Left ventricle myocardium superior (tissue), 1 donor: ENCODE measurements at regions not wholly inside any gene's neighbourhood (a gene's known extent, or its start where the extent isn't known, plus 50 kb on each side); places are given as distances from the start of the nearest gene placed in this dataset.

Source experiments
- ATAC-seq: fragments of 200-7000 bp; cut with Tn5 transposase; one replicate; pipeline ENCODE4 v1.9.1; 2020; ENCODE audit warnings: mild to moderate bottlenecking, moderate library complexity
- DNase-seq: peaks from one replicate; pipeline ENCODE4 v3.0.0-alpha.2; 2020
- intact Hi-C: fragments of 100-400 bp; cut with micrococcal nuclease; formaldehyde crosslinking; loops from one replicate; pipeline ENCODE4 v1.11.0; 2022
- donor health status: DM: no; HTN: yes; CAD: no; lungs with severe emphysema.

GRCh38 chr21:25115021-25115420 lies 492.3 kb downstream of the MRPL39 start:
- DNase-seq (no peak), ATAC-seq (no peak)
- intact Hi-C loops: no loop called here

GRCh38 chr21:25107708-25108107 lies 499.6 kb downstream of the MRPL39 start:
- ATAC-seq: no peak
- no peak for DNase-seq
- intact Hi-C loops: no loop called here

- intact Hi-C loops: no loop called here
- DNase-seq (no peak), ATAC-seq (no peak)
Observed at GRCh38 chr21:25103500-25104207, 503.6 kb downstream of the MRPL39 start.

- ATAC-seq (no peak), DNase-seq (no peak)
- intact Hi-C loops: no loop called here
Observed at GRCh38 chr21:25097648-25098047, 509.6 kb downstream of the MRPL39 start.

- DNase-seq (no peak), ATAC-seq (no peak)
- intact Hi-C loops: no loop called here
Observed at GRCh38 chr21:25094695-25095094, 512.6 kb downstream of the MRPL39 start.

GRCh38 chr21:25092441-25093011 lies 514.8 kb downstream of the MRPL39 start:
- intact Hi-C loops: no loop called here
- no peak for DNase-seq

GRCh38 chr21:25081096-25081495 lies 526.2 kb downstream of the MRPL39 start:
- no peak for ATAC-seq

More at GRCh38 chr21:25092441-25093011, 514.8 kb downstream of the MRPL39 start:
- no peak for ATAC-seq

GRCh38 chr21:25080661-25081060 lies 526.6 kb downstream of the MRPL39 start:
- intact Hi-C loops: no loop called here
- ATAC-seq (no peak), DNase-seq (no peak)

More at GRCh38 chr21:25081096-25081495, 526.2 kb downstream of the MRPL39 start:
- no peak for DNase-seq
- intact Hi-C loops: no loop called here

GRCh38 chr21:25080141-25080540 lies 527.1 kb downstream of the MRPL39 start:
- intact Hi-C loops: no loop called here
- ATAC-seq: no peak
- no peak for DNase-seq

- ATAC-seq (no peak), DNase-seq (no peak)
- intact Hi-C loops: no loop called here
Observed at GRCh38 chr21:25079053-25079452, 528.2 kb downstream of the MRPL39 start.

GRCh38 chr21:25062061-25062460 lies 545.2 kb downstream of the MRPL39 start:
- DNase-seq (no peak), ATAC-seq (no peak)
- intact Hi-C loops: no loop called here

- ATAC-seq (no peak), DNase-seq (no peak)
- intact Hi-C loops: no loop called here
Observed at GRCh38 chr21:25054689-25055088, 552.6 kb downstream of the MRPL39 start.

GRCh38 chr21:25039461-25040380 lies 567.6 kb downstream of the MRPL39 start:
- intact Hi-C loops: no loop called here
- DNase-seq (no peak), ATAC-seq (no peak)

- intact Hi-C loops: no loop called here
- DNase-seq: no peak
- ATAC-seq: no peak
Observed at GRCh38 chr21:25036775-25037174, 570.5 kb downstream of the MRPL39 start.

GRCh38 chr21:25031750-25032149 lies 575.5 kb downstream of the MRPL39 start:
- intact Hi-C loops: no loop called here
- ATAC-seq (peak; percentile 40), DNase-seq (no peak)

- no peak for DNase-seq
- intact Hi-C loops: no loop called here
- no peak for ATAC-seq
Observed at GRCh38 chr21:25029580-25029979, 577.7 kb downstream of the MRPL39 start.

- intact Hi-C loops: no loop called here
- DNase-seq (no peak), ATAC-seq (no peak)
Observed at GRCh38 chr21:25025596-25025995, 581.7 kb downstream of the MRPL39 start.

GRCh38 chr21:25024639-25025038 lies 582.6 kb downstream of the MRPL39 start:
- no peak for ATAC-seq
- no peak for DNase-seq
- intact Hi-C loops: no loop called here

- DNase-seq (no peak), ATAC-seq (no peak)
- intact Hi-C loops: no loop called here
Observed at GRCh38 chr21:25005388-25005787, 601.9 kb downstream of the MRPL39 start.

- DNase-seq: no peak
- intact Hi-C loops: no loop called here
- ATAC-seq: no peak
Observed at GRCh38 chr21:25002676-25003075, 604.6 kb downstream of the MRPL39 start.
